HEK293 (cell line): ENCODE measurements at regions not wholly inside any gene's neighbourhood (a gene's known extent, or its start where the extent isn't known, plus 50 kb on each side); places are given as distances from the start of the nearest gene placed in this dataset.

Experiments used
- CTCF ChIA-PET: fragments of 350-600 bp; formaldehyde crosslinking; extraction: SDS; loops from one replicate; lab custom pipeline; 2021; ENCODE audit warnings: antibody characterized with exemption; lab: Yijun Ruan, JAX
- POLR2A ChIA-PET: fragments of 300-600 bp; formaldehyde crosslinking; extraction: SDS; loops from one replicate; lab custom pipeline; 2020; ENCODE audit warnings: antibody characterized with exemption, inconsistent platforms; lab: Yijun Ruan, JAX
- H3K27ac ChIP-seq: fragments of 200-500 bp; sonication (Bioruptor generic); 2 replicates; pipeline ENCODE4 v1.5.1; 2014; ENCODE audit warnings: low read depth, low read length, control low read depth, inconsistent platforms; ENCODE audit errors: extremely low read depth
- H3K36me3 ChIP-seq, 2 experiments: fragments of 200-500 bp in 1 of 2; sonication (Bioruptor generic) in 1 of 2; 1 replicate in 1 of 2; 2 replicates in 1 of 2; pipeline ENCODE4 v1.5.1; 2014 to 2017; ENCODE audit warnings: inconsistent platforms in 2 of 2, low read length in 2 of 2; ENCODE audit not compliant: control insufficient read depth in 2 of 2, insufficient read depth in 1 of 2
- H3K4me1 ChIP-seq: fragments of 200-500 bp; sonication (Bioruptor generic); 2 replicates; pipeline ENCODE4 v1.5.1; 2014; ENCODE audit warnings: mild to moderate bottlenecking, low read length, inconsistent platforms; ENCODE audit not compliant: control insufficient read depth, insufficient read depth
- H3K4me3 ChIP-seq: 2 replicates; pipeline ENCODE4 v1.5.1; 2011; ENCODE audit warnings: low read depth, mild to moderate bottlenecking, control low read depth, low read length, moderate library complexity
- H3K9me3 ChIP-seq: fragments of 200-500 bp; sonication (Bioruptor generic); 2 replicates; pipeline ENCODE4 v1.5.1; 2014; ENCODE audit warnings: low read depth, low read length, inconsistent platforms; ENCODE audit not compliant: control insufficient read depth, insufficient read depth
- BCL11B ChIP-seq: fragments of 450-650 bp; formaldehyde crosslinking; IDR thresholded peaks from 2 replicates; pipeline ENCODE4 v1.5.1; 2016; ENCODE audit warnings: low read depth, missing biosample characterization, missing genetic modification characterization
- ELK4 ChIP-seq: IDR thresholded peaks from 2 replicates; pipeline ENCODE4 v1.6.1; 2011; ENCODE audit warnings: mild to moderate bottlenecking, low read depth, low read length, borderline replicate concordance
- HOXA7 ChIP-seq: sonication (generic); formaldehyde crosslinking; IDR thresholded peaks from 2 replicates; pipeline ENCODE4 v1.8.1; 2022; ENCODE audit warnings: missing genetic modification reagents, borderline replicate concordance
- KLF9 ChIP-seq: fragments of 450-650 bp; formaldehyde crosslinking; IDR thresholded peaks from 2 replicates; pipeline ENCODE4 v1.5.1; 2016; ENCODE audit warnings: missing biosample characterization, missing genetic modification characterization, low read depth
- PRDM2 ChIP-seq: fragments of 450-650 bp; formaldehyde crosslinking; IDR thresholded peaks from 2 replicates; pipeline ENCODE4 v1.5.1; 2016; ENCODE audit warnings: missing biosample characterization, missing genetic modification characterization, borderline replicate concordance
- SP7 ChIP-seq: fragments of 450-650 bp; formaldehyde crosslinking; IDR thresholded peaks from 2 replicates; pipeline ENCODE4 v1.5.1; 2016; ENCODE audit warnings: missing biosample characterization, missing genetic modification characterization
- ZBTB10 ChIP-seq: fragments of 450-650 bp; formaldehyde crosslinking; IDR thresholded peaks from 2 replicates; pipeline ENCODE4 v1.5.1; 2016; ENCODE audit warnings: missing biosample characterization, missing genetic modification characterization
- ZBTB11 ChIP-seq: fragments of 450-650 bp; formaldehyde crosslinking; conservative IDR thresholded peaks from 2 replicates; pipeline ENCODE4 v1.5.1; 2016; ENCODE audit warnings: low read depth, missing biosample characterization, missing genetic modification characterization
- ZFP3 ChIP-seq: fragments of 450-650 bp; formaldehyde crosslinking; IDR thresholded peaks from 2 replicates; pipeline ENCODE4 v1.5.1; 2016; ENCODE audit warnings: low read depth, missing biosample characterization, missing genetic modification characterization
- ZNF174 ChIP-seq: fragments of 450-650 bp; formaldehyde crosslinking; IDR thresholded peaks from 2 replicates; pipeline ENCODE4 v1.5.0; 2017; ENCODE audit warnings: missing biosample characterization, mild to moderate bottlenecking, missing genetic modification characterization
- ZNF221 ChIP-seq: fragments of 450-650 bp; formaldehyde crosslinking; IDR thresholded peaks from 2 replicates; pipeline ENCODE4 v1.5.1; 2017; ENCODE audit warnings: missing biosample characterization, missing genetic modification characterization, borderline replicate concordance
- ZNF23 ChIP-seq: fragments of 450-650 bp; formaldehyde crosslinking; IDR thresholded peaks from 2 replicates; pipeline ENCODE4 v1.5.1; 2016; ENCODE audit warnings: missing biosample characterization, missing genetic modification characterization, borderline replicate concordance
- ZNF248 ChIP-seq: fragments of 450-650 bp; formaldehyde crosslinking; IDR thresholded peaks from 2 replicates; pipeline ENCODE4 v1.5.1; 2017; ENCODE audit warnings: missing biosample characterization, missing genetic modification characterization
- ZNF335 ChIP-seq: fragments of 450-650 bp; formaldehyde crosslinking; conservative IDR thresholded peaks from 2 replicates; pipeline ENCODE4 v1.5.1; 2016; ENCODE audit warnings: missing biosample characterization, missing genetic modification characterization
- ZNF398 ChIP-seq: fragments of 450-650 bp; formaldehyde crosslinking; IDR thresholded peaks from 2 replicates; pipeline ENCODE4 v1.5.1; 2017; ENCODE audit warnings: missing biosample characterization, missing genetic modification characterization
- ZNF544 ChIP-seq: fragments of 450-650 bp; formaldehyde crosslinking; IDR thresholded peaks from 2 replicates; pipeline ENCODE4 v1.5.0; 2017; ENCODE audit warnings: missing biosample characterization, missing genetic modification characterization
- ZNF639 ChIP-seq: fragments of 450-650 bp; formaldehyde crosslinking; IDR thresholded peaks from 2 replicates; pipeline ENCODE4 v1.5.1; 2016; ENCODE audit warnings: missing biosample characterization, missing genetic modification characterization
- ZNF843 ChIP-seq: fragments of 450-650 bp; formaldehyde crosslinking; IDR thresholded peaks from 2 replicates; pipeline ENCODE4 v1.5.1; 2016; ENCODE audit warnings: missing biosample characterization, missing genetic modification characterization

- TF ChIP-seq PRDM2 (tag by site-specific recombination), result no peak
- TF ChIP-seq ZNF248 (tag by site-specific recombination), result no peak
- TF ChIP-seq ZNF335 (tag by site-specific recombination), result no peak
- no peak for TF ChIP-seq HOXA7 (CRISPR knock-in tag)
- TF ChIP-seq BCL11B (tag by site-specific recombination), result no peak
- TF ChIP-seq ZNF174 (tag by site-specific recombination), result no peak
- no peak for TF ChIP-seq ZNF639 (tag by site-specific recombination)
These were observed 85.9 kb upstream of the PLET1 start (continued) for GRCh38 chr11:112346586-112346985.

GRCh38 chr11:112348480-112349029, 87.9 kb upstream of the PLET1 start:
- CTCF ChIA-PET, result no interaction called here
- no peak for TF ChIP-seq ZBTB10
- no peak for TF ChIP-seq ZFP3 (tag by site-specific recombination)
- no peak for TF ChIP-seq ZBTB11 (tag by site-specific recombination)
- TF ChIP-seq ELK4, result no peak
- no peak for TF ChIP-seq ZNF843 (tag by site-specific recombination)
- no peak for TF ChIP-seq SP7 (tag by site-specific recombination)
- no peak for TF ChIP-seq ZNF544 (tag by site-specific recombination)
- TF ChIP-seq ZNF221, result no peak
- no peak for TF ChIP-seq ZNF23 (tag by site-specific recombination)
- TF ChIP-seq ZNF398 (tag by site-specific recombination), result no peak
- TF ChIP-seq KLF9 (tag by site-specific recombination), result no peak
- TF ChIP-seq, all 188 proteins: peak for 0
- Histone ChIP-seq H3K4me3 (no peak overlapping the region), H3K9me3 (no peaks in the 10 kb centered on the region), H3K4me1 (peaks cover 3% of the 10 kb centered on the region), H3K36me3 (no peaks in the 10 kb centered on the region), H3K27ac (no peak overlapping the region)
- POLR2A ChIA-PET, result no interaction called here
